ENCODE measurements at regions not wholly inside any gene's neighbourhood (a gene's known extent, or its start where the extent isn't known, plus 50 kb on each side); places are given as distances from the start of the nearest gene placed in this dataset.

DNA sequence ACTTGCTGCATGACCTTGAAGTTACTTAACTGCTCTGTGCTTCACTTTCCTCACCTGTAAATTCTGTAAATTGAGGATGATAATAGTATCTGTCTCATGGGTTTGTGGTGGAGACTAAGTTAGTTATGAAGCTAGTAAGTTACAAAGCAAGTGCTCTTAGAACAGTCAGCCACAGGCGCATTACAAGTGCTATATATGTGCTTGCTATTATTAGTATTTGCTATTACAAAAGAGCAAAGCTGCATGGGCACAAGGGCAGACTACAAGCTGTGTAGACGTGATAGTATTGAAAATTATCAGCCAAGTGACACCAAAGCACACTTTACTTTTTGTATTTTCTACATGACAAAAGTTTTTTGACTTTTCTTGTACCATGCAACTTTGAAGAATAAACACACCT is 150.9 kb upstream of the CTTNBP2NL start:
- dilution Hi-C loops (cut with MboI; ENCODE audit: extremely low pct_ligation_motif_present, low sequenced_read_pairs): no loop called here

DNA sequence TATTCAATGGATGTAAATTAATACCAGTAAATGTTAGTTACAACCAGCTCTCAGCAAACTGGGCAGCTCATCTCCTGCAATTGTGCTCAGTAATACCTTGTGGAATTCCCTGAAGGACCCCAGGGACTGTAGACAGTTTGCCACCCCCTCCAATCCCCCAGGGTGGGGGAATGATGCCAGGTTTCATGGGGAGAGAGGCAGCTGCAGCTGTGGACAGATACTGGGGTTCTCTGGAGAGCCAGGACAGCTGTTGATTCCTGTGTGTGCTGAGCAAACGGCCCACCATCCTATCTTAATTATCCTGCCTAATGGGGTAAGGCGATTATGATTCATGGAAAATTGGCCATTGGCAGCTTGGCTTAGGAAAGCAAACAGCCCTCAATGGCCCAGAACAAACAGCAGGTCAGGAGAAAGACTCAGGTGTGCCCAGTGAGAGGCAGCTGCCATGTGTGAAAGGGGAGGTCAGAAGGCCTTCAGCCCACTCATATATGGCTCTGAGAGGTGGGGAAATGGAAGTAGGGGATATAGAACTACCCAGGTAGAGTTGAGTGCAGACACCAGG is 148.9 kb upstream of the CTTNBP2NL start:
- dilution Hi-C loops (cut with MboI; ENCODE audit: extremely low pct_ligation_motif_present, low sequenced_read_pairs): no loop called here
- H3K27ac ChIP-seq (ENCODE audit: control insufficient read depth, insufficient read depth, low read length): no peak overlapping the region
- no peak overlapping the region for H3K4me3 ChIP-seq (ENCODE audit: control insufficient read depth in 2 of 3, extremely low read depth in 1 of 3, insufficient read depth in 2 of 3, low read depth in 1 of 3, low read length in 3 of 3)
- no peaks in the 10 kb centered on the region for H3K79me2 ChIP-seq (ENCODE audit: control insufficient read depth, insufficient read depth, low read length)
- TF ChIP-seq EZH2 (IDR thresholded peaks at IDR 0.05; ENCODE audit: low read length): no peak
- TF ChIP-seq CTCF (optimal IDR thresholded peaks at IDR 0.05 in 1 of 3, IDR thresholded peaks at IDR 0.05 in 1 of 3, conservative IDR thresholded peaks at IDR 0.05 in 1 of 3; ENCODE audit: extremely low read depth in 1 of 3, insufficient read depth in 2 of 3, low read length in 3 of 3): no peak
- peaks cover 12% of the 10 kb centered on the region for H3K4me1 ChIP-seq (ENCODE audit: control insufficient read depth, extremely low read depth, insufficient read depth, low read length)
- no peaks in the 10 kb centered on the region for H4K20me1 ChIP-seq (ENCODE audit: control insufficient read depth, extremely low read depth, insufficient read depth, low read length)
- H3K27me3 ChIP-seq (ENCODE audit: control insufficient read depth, extremely low read depth, insufficient read depth, low read length): no peaks in the 10 kb centered on the region
- FAIRE-seq: no peak
- no peak for DNase-seq (ENCODE audit: low read depth, low spot score)
- no peak overlapping the region for H3K9ac ChIP-seq (ENCODE audit: control insufficient read depth, extremely low read depth, insufficient read depth, low read length)
- H3K9me3 ChIP-seq (ENCODE audit: control insufficient read depth, low read depth, low read length): no peaks in the 10 kb centered on the region
- H3K4me2 ChIP-seq (ENCODE audit: control insufficient read depth, extremely low read depth, insufficient read depth, low read depth, low read length): no peak overlapping the region
- H3K9me1 ChIP-seq (ENCODE audit: control insufficient read depth, extremely low read depth, insufficient read depth, low read length): no peaks in the 10 kb centered on the region
- H3K36me3 ChIP-seq (ENCODE audit: control insufficient read depth in 2 of 2, extremely low read depth in 1 of 2, insufficient read depth in 2 of 2, low read length in 2 of 2): no peaks in the 10 kb centered on the region
- no peak overlapping the region for H2AFZ ChIP-seq (ENCODE audit: control insufficient read depth, low read length)

More for the DNA sequence above, 150.9 kb upstream of the CTTNBP2NL start:
- H3K79me2 ChIP-seq (ENCODE audit: control insufficient read depth, insufficient read depth, low read length): no peaks in the 10 kb centered on the region
- no peaks in the 10 kb centered on the region for H3K36me3 ChIP-seq (ENCODE audit: control insufficient read depth in 2 of 2, extremely low read depth in 1 of 2, insufficient read depth in 2 of 2, low read length in 2 of 2)
- no peaks in the 10 kb centered on the region for H3K4me1 ChIP-seq (ENCODE audit: control insufficient read depth, extremely low read depth, insufficient read depth, low read length)
- H3K9ac ChIP-seq (ENCODE audit: control insufficient read depth, extremely low read depth, insufficient read depth, low read length): no peak overlapping the region
- H3K4me2 ChIP-seq (ENCODE audit: control insufficient read depth, extremely low read depth, insufficient read depth, low read depth, low read length): no peak overlapping the region
- no peaks in the 10 kb centered on the region for H3K9me3 ChIP-seq (ENCODE audit: control insufficient read depth, low read depth, low read length)
- no peak overlapping the region for H3K27ac ChIP-seq (ENCODE audit: control insufficient read depth, insufficient read depth, low read length)
- no peak for FAIRE-seq
- no peak overlapping the region for H2AFZ ChIP-seq (ENCODE audit: control insufficient read depth, low read length)
- no peak for DNase-seq (ENCODE audit: low read depth, low spot score)
- H3K27me3 ChIP-seq (ENCODE audit: control insufficient read depth, extremely low read depth, insufficient read depth, low read length): no peaks in the 10 kb centered on the region
- TF ChIP-seq EZH2 (IDR thresholded peaks at IDR 0.05; ENCODE audit: low read length) (no peak), CTCF (optimal IDR thresholded peaks at IDR 0.05 in 1 of 3, IDR thresholded peaks at IDR 0.05 in 1 of 3, conservative IDR thresholded peaks at IDR 0.05 in 1 of 3; ENCODE audit: extremely low read depth in 1 of 3, insufficient read depth in 2 of 3, low read length in 3 of 3) (no peak)
- no peaks in the 10 kb centered on the region for H4K20me1 ChIP-seq (ENCODE audit: control insufficient read depth, extremely low read depth, insufficient read depth, low read length)
- no peaks in the 10 kb centered on the region for H3K9me1 ChIP-seq (ENCODE audit: control insufficient read depth, extremely low read depth, insufficient read depth, low read length)
- H3K4me3 ChIP-seq (ENCODE audit: control insufficient read depth in 2 of 3, extremely low read depth in 1 of 3, insufficient read depth in 2 of 3, low read depth in 1 of 3, low read length in 3 of 3): no peak overlapping the region
